Coronary artery (tissue), 2 donors: ENCODE measurements at regions not wholly inside any gene's neighbourhood (a gene's known extent, or its start where the extent isn't known, plus 50 kb on each side); places are given as distances from the start of the nearest gene placed in this dataset.

ENCODE experiments used
- DNase-seq: peaks from one replicate; pipeline ENCODE4 v3.0.0-alpha.2; 2017; ENCODE audit warnings: low spot score
- H3K27ac ChIP-seq, 2 donors: fragments of 200-600 bp; sonication (generic); one replicate each; pipeline ENCODE4 v1.5.1; 2016 to 2019
- H3K4me3 ChIP-seq: fragments of 200-600 bp; sonication (generic); 2 replicates; pipeline ENCODE4 v1.5.1; 2016; ENCODE audit warnings: mild to moderate bottlenecking, moderate library complexity
- CTCF ChIP-seq: fragments of 200-600 bp; sonication (generic); IDR thresholded peaks from one replicate; pipeline ENCODE4 v1.5.1; 2019; ENCODE audit warnings: antibody characterized with exemption

GRCh38 chr2:6417050-6417449 is 448.7 kb downstream of the CMPK2 start:
- Histone ChIP-seq H3K27ac (no peak overlapping the region), H3K4me3 (no peak overlapping the region)
- no peak for TF ChIP-seq CTCF
- no peak for DNase-seq

- H3K4me3 ChIP-seq = no peak overlapping the region
- no peak for DNase-seq
- TF ChIP-seq CTCF = no peak
- no peak overlapping the region for H3K27ac ChIP-seq
These were observed 447.4 kb downstream of the CMPK2 start for GRCh38 chr2:6418291-6418690.

GRCh38 chr2:6421138-6421730 is 444.5 kb downstream of the CMPK2 start:
- Histone ChIP-seq H3K4me3 (no peak overlapping the region), H3K27ac (no peak overlapping the region)
- no peak for DNase-seq
- TF ChIP-seq CTCF = no peak

GRCh38 chr2:6421888-6422287 is 443.8 kb downstream of the CMPK2 start:
- no peak for TF ChIP-seq CTCF
- DNase-seq = no peak
- no peak overlapping the region for H3K4me3 ChIP-seq
- H3K27ac ChIP-seq = no peak overlapping the region

GRCh38 chr2:6423157-6423556 is 442.6 kb downstream of the CMPK2 start:
- Histone ChIP-seq H3K4me3 (no peak overlapping the region), H3K27ac (no peak overlapping the region)
- no peak for TF ChIP-seq CTCF
- no peak for DNase-seq

GRCh38 chr2:6423944-6424343 is 441.8 kb downstream of the CMPK2 start:
- no peak for DNase-seq
- no peak for TF ChIP-seq CTCF
- H3K4me3 ChIP-seq = no peak overlapping the region
- H3K27ac ChIP-seq = no peak overlapping the region

- DNase-seq = no peak
- Histone ChIP-seq H3K27ac (no peak overlapping the region), H3K4me3 (no peak overlapping the region)
- TF ChIP-seq CTCF = no peak
These were observed 440.7 kb downstream of the CMPK2 start for GRCh38 chr2:6425032-6425431.
